ENCODE measurements at regions not wholly inside any gene's neighbourhood (a gene's known extent, or its start where the extent isn't known, plus 50 kb on each side); places are given as distances from the start of the nearest gene placed in this dataset.

DNA sequence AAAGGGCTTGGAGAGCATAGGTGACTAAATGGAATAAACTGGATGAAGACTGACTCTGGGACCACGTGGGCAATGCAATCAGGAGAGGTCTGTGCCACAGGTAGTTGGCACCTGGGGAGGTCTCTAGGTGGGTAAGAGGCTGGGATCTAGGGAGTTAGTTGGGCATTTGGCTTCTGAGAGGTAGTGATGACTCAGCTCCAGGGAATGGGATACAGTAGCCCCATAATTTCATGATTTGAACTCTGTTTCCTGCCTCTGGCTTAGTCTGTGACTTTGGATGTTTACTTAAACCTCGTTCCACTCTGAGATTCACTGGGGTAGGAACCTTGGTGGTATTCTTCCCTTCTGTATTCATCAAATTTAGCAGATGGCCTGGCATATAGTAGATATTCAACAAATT is 240.8 kb downstream of the KIF4B start:
- no peak overlapping the region for H3K4me3 ChIP-seq (ENCODE audit: low read depth, low read length)
- TF ChIP-seq CTCF (IDR thresholded peaks at IDR 0.05; ENCODE audit: insufficient read depth, low read depth, low read length, missing control alignments): no peak
- no peak for DNase-seq (ENCODE audit: low read depth)

DNA sequence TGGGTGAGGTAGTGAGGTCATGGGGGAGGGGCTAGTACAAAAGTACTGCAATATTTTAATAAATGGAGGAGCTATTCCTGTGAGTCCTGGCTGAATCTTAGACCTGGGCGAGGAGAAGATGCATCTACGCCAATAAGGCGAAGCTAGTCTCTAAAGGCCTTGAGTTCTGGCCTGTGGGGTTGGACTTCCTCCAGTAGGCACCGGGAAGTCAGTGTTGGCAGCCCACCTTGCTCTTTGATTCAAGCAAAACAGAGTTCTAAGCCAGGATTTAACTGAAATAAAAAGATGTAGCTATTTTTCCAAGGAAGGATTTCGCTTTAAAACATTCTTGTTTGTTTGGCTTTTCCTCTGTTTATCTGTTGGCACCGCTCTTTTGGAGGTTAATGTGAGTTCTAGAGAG is 244.6 kb downstream of the KIF4B start:
- H3K4me3 ChIP-seq (ENCODE audit: low read depth, low read length): no peak overlapping the region
- DNase-seq (ENCODE audit: low read depth): no peak
- TF ChIP-seq CTCF (IDR thresholded peaks at IDR 0.05; ENCODE audit: insufficient read depth, low read depth, low read length, missing control alignments): no peak

- no peak for TF ChIP-seq CTCF (IDR thresholded peaks at IDR 0.05; ENCODE audit: insufficient read depth, low read depth, low read length, missing control alignments)
- DNase-seq (ENCODE audit: low read depth): no peak
- no peak overlapping the region for H3K4me3 ChIP-seq (ENCODE audit: low read depth, low read length)
Measured at GRCh38 chr5:155259648-155260047, 246.1 kb downstream of the KIF4B start.

GRCh38 chr5:155260798-155261197 is 247.2 kb downstream of the KIF4B start:
- DNase-seq (ENCODE audit: low read depth): peak; percentile 28
- no peak overlapping the region for H3K4me3 ChIP-seq (ENCODE audit: low read depth, low read length)
- peak; percentile 14 for TF ChIP-seq CTCF (IDR thresholded peaks at IDR 0.05; ENCODE audit: insufficient read depth, low read depth, low read length, missing control alignments)

GRCh38 chr5:155263381-155263780 is 249.8 kb downstream of the KIF4B start:
- no peak overlapping the region for H3K4me3 ChIP-seq (ENCODE audit: low read depth, low read length)
- DNase-seq (ENCODE audit: low read depth): no peak
- no peak for TF ChIP-seq CTCF (IDR thresholded peaks at IDR 0.05; ENCODE audit: insufficient read depth, low read depth, low read length, missing control alignments)

DNA sequence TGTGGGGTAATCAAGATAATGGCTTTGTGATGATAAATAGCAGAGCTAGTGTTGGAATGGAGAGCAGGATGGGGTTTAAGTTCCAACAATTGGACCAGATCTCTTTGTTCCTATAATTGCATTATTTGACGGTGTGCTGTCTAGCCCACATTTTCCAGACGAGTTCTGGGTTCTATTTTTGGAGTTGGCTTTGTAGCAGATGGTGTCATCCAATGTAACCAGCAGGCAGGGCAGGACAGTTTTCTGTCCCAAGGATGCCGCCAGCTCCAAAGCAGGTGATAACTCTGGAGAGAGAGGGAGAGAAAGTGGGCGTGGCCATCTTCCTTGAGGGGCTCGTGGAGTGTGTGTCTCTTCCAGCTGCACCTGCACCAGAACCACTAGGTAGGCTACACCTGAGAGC is 251.3 kb downstream of the KIF4B start:
- no peak for TF ChIP-seq CTCF (IDR thresholded peaks at IDR 0.05; ENCODE audit: insufficient read depth, low read depth, low read length, missing control alignments)
- DNase-seq (ENCODE audit: low read depth): no peak
- H3K4me3 ChIP-seq (ENCODE audit: low read depth, low read length): no peak overlapping the region

DNA sequence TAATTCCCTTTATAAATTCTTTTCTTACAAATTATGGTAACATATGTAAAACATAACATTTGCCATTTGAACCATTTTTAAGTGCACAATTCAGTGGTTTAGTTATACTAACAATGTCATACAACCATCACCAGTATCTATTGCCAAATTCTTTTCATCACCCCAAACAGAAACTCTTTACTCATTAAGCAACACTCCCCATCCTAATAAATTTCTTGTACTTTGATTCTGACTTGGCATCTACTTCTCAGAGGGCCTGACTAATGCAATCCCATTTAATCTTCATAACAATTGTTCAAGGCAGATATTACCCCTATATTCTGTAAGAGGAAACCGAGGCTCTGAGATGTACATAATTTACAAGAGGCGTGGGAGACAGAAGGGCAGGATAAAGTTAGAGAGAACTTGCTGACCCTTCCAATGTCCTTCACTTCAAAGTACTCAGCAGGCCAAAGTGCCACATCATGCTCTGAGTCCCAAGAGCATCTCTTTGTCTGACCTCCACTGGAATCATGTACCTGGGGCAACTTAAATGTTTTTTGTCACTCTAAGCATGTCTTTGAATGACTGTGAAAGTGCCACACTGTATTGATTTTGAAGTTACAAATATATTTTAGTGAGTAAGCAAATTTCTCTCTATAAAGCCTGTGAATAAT is 255.3 kb downstream of the KIF4B start:
- no peak for TF ChIP-seq CTCF (IDR thresholded peaks at IDR 0.05; ENCODE audit: insufficient read depth, low read depth, low read length, missing control alignments)
- DNase-seq (ENCODE audit: low read depth): no peak
- no peak overlapping the region for H3K4me3 ChIP-seq (ENCODE audit: low read depth, low read length)

All from GM12865 (cell line).